Suprapubic skin (tissue), 4 donors: ENCODE measurements at regions not wholly inside any gene's neighbourhood (a gene's known extent, or its start where the extent isn't known, plus 50 kb on each side); places are given as distances from the start of the nearest gene placed in this dataset.

Source experiments
- EP300 ChIP-seq: sonication (generic); formaldehyde crosslinking; IDR thresholded peaks from one replicate; pipeline ENCODE4 v1.6.1; 2017; ENCODE audit warnings: antibody characterized with exemption
- POLR2A ChIP-seq, 2 donors: fragments of 450-650 bp; IDR thresholded peaks; one replicate each; pipeline ENCODE4 v1.6.1; 2017; ENCODE audit warnings: antibody characterized with exemption in 2 of 2, mild to moderate bottlenecking in 2 of 2, moderate library complexity in 2 of 2
- POLR2AphosphoS5 ChIP-seq, 3 donors: sonication (generic); formaldehyde crosslinking; IDR thresholded peaks; one replicate each; pipeline ENCODE4 v1.6.1; 2017; ENCODE audit warnings: antibody characterized with exemption in 3 of 3
- TF ChIP-seq, protein P1 (sequence below), 2 donors: fragments of 200-600 bp in 1 of 2; fragments of 450-650 bp in 1 of 2; sonication (generic) in 1 of 2; IDR thresholded peaks; one replicate each; pipeline ENCODE4 v1.5.1; 2016 to 2019; ENCODE audit warnings: antibody characterized with exemption in 2 of 2, mild to moderate bottlenecking in 1 of 2, moderate library complexity in 1 of 2

- TF ChIP-seq, protein P1, sequence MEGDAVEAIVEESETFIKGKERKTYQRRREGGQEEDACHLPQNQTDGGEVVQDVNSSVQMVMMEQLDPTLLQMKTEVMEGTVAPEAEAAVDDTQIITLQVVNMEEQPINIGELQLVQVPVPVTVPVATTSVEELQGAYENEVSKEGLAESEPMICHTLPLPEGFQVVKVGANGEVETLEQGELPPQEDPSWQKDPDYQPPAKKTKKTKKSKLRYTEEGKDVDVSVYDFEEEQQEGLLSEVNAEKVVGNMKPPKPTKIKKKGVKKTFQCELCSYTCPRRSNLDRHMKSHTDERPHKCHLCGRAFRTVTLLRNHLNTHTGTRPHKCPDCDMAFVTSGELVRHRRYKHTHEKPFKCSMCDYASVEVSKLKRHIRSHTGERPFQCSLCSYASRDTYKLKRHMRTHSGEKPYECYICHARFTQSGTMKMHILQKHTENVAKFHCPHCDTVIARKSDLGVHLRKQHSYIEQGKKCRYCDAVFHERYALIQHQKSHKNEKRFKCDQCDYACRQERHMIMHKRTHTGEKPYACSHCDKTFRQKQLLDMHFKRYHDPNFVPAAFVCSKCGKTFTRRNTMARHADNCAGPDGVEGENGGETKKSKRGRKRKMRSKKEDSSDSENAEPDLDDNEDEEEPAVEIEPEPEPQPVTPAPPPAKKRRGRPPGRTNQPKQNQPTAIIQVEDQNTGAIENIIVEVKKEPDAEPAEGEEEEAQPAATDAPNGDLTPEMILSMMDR (IDR thresholded peaks at IDR 0.05) = no peak
- no peak for TF ChIP-seq POLR2A (IDR thresholded peaks at IDR 0.05)
- no peak for TF ChIP-seq EP300
- no peak for TF ChIP-seq POLR2AphosphoS5 (IDR thresholded peaks at IDR 0.05)
Observed at GRCh38 chr1:219298571-219299148, 125.0 kb downstream of the LYPLAL1 start.
